Stomach (tissue), 4 donors: ENCODE measurements at regions not wholly inside any gene's neighbourhood (a gene's known extent, or its start where the extent isn't known, plus 50 kb on each side); places are given as distances from the start of the nearest gene placed in this dataset.

Experiments used
- POLR2A ChIP-seq, 4 donors: fragments of 450-650 bp; IDR thresholded peaks; one replicate each; pipeline ENCODE4 v1.6.1; 2016; ENCODE audit warnings: antibody characterized with exemption in 4 of 4, control low read depth in 2 of 4, mild to moderate bottlenecking in 1 of 4, moderate library complexity in 1 of 4
- TF ChIP-seq, protein P1 (sequence below), 7 experiments: fragments of 450-650 bp in 4 of 7; fragments of 200-600 bp in 3 of 7; sonication (generic) in 3 of 7; IDR thresholded peaks; one replicate each; pipeline ENCODE4 v1.5.1; 2016 to 2019; ENCODE audit warnings: antibody characterized with exemption in 7 of 7, control low read depth in 2 of 7, mild to moderate bottlenecking in 1 of 7

DNA sequence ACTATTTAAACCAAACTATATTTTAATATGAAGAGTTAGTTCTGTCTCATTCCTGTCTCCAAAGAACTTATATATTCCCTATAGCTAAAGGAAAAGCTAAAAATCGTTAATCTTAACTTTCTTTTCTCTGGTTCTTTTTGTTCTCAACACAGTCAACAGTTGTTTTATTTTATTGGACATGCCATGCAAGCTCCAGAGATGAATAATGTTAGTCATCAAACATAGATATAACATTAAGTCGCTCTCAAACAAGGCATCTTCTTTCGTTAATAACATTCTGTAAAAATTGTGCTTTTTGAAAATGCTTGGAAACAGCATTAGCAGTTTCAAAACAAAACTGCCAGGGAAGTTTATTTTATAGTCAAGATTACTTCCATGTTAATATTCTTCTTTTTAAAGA, 117.9 kb upstream of the GPM6A start:
- no peak for TF ChIP-seq POLR2A (IDR thresholded peaks at IDR 0.05)
- TF ChIP-seq, protein P1, sequence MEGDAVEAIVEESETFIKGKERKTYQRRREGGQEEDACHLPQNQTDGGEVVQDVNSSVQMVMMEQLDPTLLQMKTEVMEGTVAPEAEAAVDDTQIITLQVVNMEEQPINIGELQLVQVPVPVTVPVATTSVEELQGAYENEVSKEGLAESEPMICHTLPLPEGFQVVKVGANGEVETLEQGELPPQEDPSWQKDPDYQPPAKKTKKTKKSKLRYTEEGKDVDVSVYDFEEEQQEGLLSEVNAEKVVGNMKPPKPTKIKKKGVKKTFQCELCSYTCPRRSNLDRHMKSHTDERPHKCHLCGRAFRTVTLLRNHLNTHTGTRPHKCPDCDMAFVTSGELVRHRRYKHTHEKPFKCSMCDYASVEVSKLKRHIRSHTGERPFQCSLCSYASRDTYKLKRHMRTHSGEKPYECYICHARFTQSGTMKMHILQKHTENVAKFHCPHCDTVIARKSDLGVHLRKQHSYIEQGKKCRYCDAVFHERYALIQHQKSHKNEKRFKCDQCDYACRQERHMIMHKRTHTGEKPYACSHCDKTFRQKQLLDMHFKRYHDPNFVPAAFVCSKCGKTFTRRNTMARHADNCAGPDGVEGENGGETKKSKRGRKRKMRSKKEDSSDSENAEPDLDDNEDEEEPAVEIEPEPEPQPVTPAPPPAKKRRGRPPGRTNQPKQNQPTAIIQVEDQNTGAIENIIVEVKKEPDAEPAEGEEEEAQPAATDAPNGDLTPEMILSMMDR (IDR thresholded peaks at IDR 0.05) = no peak
